ENCODE measurements at regions not wholly inside any gene's neighbourhood (a gene's known extent, or its start where the extent isn't known, plus 50 kb on each side); places are given as distances from the start of the nearest gene placed in this dataset.

DNA sequence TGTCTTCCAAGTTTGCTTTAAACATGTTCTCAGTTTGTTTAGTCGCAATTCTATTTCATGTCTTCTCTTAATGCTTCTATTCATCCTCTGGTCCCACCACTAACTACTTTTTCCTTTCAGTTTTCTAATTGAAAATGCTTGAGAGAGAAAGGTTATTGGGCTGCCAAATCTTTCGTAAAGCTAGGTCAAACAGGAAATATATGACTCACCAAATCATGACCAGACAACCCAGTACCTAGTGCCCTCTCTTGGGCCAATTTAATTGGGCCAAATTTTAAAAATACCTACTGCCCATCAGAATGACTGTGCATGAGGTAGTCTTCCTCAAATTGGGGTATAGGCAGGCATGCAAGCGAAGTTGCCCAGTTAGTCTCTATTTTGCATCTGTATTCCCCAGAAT is 295.4 kb upstream of the PBX1 start:
- no peak for DNase-seq (ENCODE audit: low spot score)

DNA sequence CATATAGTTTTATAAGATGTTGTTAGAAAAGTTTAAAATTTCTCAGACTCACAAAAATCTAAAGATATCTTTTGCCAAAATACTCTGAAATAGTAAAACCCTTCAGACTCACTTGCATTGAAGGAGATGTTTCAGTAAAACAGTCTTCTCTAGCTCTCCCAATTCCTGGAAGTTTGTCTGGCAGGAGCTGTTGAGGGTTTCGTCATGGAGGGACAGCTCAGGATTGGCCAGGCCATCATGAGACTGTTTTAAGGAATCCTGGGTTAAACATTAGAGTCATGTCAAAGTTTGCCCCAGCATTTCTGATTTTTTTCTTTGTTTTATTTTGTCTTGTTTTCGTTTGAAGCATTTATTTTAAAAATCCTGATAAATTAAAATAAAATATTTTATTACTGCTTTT is 293.8 kb upstream of the PBX1 start:
- no peak for DNase-seq (ENCODE audit: low spot score)

DNA sequence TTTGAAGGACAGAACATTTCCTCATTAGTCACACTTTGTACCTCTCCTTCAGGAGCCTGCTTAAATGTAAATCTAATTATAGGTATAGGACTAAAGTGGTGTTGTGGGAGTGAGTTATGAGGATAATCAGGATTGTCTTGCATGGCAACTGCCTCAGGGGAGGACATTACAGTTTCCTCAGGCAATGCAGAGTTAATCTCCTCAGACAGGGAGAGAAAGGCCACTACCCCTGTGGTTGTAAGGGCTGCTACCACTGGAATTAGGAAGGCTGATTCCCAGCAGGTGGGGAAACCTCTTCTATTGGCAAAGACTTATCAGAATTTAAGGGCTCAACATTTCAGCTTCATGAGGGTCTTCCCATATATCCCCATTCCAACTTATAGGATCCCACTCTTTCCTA is 286.8 kb upstream of the PBX1 start:
- no peak for DNase-seq (ENCODE audit: low spot score)

- DNase-seq (ENCODE audit: low spot score) = no peak
These were observed 262.8 kb upstream of the PBX1 start for GRCh38 chr1:164296172-164296571.

DNA sequence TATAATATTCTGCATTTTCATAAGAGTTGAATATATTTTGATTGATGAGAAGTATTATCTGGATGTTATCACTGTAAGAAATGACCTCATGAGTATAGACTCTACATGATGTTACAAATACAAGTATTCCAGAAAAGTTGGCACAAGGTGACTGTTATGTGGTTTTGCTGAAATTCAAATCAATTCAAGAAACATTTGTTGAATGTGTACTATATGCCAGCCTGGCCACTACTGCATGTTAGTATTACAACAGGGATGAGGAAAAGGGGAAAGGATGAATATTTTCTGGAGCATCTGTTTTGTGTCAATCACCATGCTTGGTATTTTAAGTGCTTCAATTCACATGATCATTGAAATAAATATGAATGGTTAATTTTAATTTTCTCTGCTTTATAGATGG is 250.9 kb upstream of the PBX1 start:
- no peak for DNase-seq (ENCODE audit: low spot score)

DNA sequence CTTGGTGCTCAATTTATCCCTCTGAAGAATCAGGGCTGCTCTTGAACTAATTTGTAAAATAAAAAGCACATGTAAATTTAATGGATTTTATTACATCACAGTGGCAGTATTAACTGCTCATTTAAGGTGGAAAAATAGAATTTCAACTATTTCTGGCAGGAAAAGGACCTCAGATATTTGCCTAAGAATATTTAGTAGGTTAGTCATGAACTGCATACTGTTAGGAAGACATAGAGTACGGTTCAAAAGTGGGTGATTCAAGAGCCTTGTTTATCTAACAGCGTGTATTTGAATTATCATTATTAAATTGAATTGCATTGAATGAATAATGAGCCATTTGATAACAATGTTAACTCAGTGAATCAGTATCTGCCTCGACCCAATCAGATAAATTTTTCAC is 248.8 kb upstream of the PBX1 start:
- DNase-seq (ENCODE audit: low spot score) = no peak

DNA sequence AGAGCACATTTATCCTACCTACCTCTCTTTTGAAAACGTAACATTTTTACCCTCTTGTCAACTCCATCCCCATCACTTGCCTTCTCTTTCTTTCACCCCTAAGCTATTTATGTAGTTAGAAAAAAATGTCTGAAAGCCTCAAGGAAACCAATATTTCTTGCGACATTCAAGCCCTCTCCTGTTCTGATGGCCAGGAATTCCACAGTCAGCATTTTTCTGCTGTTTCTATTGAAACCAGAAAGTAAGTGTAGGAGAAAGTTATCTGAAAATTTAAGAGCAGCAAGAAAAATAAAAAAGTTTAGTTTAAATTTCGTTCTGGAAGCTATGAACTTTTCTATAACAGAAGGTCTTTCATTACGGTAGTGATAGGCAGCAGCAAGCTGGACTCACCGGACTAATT is 247.6 kb upstream of the PBX1 start:
- DNase-seq (ENCODE audit: low spot score) = no peak

DNA sequence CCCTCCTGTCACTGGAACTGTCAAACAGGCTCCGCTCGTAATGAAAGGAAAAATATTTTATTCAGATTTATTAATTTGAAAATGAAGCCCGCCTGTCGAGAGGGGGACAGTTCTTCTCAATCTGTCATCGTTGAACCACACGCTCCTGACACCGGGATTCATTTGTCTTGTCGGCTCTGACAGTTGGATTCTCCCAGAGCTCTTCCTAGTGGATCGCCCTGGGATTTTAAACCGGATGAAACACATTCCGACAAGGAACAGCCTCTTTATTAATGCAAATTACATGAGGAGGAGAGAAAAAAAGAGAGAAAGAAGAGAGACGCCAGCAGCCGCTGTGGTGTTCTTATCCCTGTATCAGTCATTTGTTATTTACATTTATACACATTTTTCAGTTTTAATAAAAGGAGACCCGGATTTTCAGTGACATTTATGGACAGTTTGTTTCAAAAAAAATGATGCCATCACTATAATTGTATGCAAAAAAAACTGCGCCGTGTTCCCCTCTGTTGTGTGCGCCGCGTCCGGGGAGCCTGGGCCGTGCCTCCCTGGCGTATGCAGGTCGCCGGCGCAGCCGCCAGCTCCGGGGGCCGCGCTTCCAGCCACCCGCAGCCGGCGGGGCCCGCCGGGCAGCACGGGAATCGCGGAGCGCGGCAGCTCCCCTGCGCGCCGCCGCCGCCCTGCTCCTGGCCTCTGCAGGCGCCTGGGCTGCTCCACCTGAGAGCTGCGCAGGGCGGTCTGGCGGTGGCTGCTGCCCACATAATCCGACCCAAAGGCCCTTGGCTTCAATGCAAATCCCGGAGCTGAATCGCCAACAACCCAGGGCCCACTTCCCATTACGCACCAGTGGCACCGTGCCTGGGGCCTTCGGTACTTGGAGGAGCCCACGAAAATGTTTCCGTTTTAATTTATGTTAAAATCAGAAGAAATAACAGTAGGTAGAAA is 237.9 kb upstream of the PBX1 start:
- peak; percentile 2 for DNase-seq (ENCODE audit: low spot score)

DNA sequence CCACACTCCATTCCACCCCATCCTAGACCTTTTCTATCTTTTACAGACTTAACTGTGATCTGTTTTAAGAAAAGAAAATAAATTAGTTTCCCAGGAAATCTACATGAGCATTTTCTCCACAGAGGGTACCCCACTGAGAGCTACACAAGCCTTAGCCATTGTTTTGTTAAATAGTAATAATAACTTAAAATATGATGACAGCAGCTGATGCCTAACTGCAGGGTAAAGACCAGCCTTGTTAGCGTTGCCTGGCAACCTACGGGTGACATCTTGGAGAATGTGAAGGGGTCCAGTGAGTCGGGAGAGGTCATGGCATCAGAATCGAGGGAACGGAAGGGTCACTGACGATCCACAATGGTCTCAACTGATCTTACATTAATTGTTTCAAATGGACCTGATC is 233.2 kb upstream of the PBX1 start:
- DNase-seq (ENCODE audit: low spot score) = no peak

- no peak for DNase-seq (ENCODE audit: low spot score)
These were observed 225.6 kb upstream of the PBX1 start for GRCh38 chr1:164333387-164333786.

- DNase-seq (ENCODE audit: low spot score) = no peak
These were observed 221.6 kb upstream of the PBX1 start for GRCh38 chr1:164337394-164337793.

GRCh38 chr1:164337885-164338284 is 221.1 kb upstream of the PBX1 start:
- no peak for DNase-seq (ENCODE audit: low spot score)

- DNase-seq (ENCODE audit: low spot score) = no peak
These were observed 215.8 kb upstream of the PBX1 start for GRCh38 chr1:164343189-164343588.

DNA sequence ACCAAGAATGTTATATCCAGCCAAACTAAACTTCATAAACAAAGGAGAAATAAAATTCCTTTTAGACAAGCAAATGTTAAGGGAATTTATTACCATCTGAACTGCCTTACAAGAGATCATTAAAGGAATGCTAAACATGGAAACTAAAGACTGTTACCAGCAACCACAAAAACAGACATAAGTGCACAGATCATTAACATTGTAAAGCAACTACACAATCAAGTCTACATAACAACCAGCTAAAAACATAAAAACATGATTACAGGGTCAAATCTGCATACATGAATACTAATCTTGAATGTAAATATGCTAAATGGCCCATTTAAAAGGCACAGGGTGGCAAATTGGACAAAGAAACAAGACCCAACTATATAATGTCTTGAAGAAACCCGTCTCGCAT is 211.0 kb upstream of the PBX1 start:
- DNase-seq (ENCODE audit: low spot score) = no peak

DNA sequence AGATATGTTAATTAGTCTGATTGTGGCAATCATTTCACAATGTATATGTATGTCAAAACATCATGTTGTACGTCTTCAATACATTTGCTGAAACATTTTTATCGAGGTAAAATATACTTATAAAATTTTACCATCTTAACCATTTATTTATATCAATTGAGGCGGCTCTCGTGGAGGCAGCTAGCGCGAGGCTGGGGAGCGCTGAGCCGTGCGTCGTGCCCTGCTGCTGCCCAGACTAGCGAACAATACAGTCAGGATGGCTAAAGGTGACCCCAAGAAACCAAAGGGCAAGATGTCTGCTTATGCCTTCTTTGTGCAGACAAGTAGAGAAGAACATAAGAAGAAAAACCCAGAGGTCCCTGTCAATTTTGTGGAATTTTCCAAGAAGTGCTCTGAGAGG is 202.5 kb upstream of the PBX1 start:
- no peak for DNase-seq (ENCODE audit: low spot score)

DNA sequence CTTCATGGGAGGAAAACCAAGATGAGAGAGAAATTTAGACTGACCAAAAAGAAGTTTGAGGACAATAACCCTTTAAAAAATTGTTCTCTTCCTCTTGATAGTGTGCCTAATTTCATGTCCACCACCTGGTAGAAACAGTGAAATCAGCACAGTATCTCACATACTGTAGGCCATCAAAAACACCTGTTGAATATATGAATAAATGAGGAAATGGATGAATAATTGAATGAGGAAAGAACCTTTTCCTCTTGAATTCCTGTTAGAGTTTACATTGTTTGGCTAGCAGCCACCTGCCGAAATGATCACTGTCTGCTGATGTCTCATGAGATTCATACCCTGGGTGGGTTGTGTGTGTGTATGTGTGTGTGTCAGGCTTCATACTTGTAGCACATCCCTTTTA is 198.7 kb upstream of the PBX1 start:
- no peak for DNase-seq (ENCODE audit: low spot score)

DNA sequence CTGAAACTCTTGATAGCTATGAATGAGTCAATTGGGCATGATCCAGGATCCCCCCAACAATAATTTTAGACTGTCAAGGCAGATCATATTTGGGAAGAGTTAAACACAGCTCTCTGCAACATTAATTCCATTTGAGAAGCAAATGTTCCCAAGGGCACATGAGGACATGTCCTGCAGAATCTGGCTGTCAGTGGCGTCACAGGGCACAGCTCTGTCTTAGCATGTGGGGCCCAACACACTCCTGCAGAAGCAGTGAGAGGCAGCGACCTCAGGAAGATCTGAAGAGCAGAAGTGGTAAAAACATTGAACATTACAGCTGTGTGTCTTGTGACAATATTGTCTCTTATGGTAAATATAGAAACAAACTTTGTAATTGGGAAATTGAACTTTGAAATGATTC is 197.1 kb upstream of the PBX1 start:
- no peak for DNase-seq (ENCODE audit: low spot score)

DNA sequence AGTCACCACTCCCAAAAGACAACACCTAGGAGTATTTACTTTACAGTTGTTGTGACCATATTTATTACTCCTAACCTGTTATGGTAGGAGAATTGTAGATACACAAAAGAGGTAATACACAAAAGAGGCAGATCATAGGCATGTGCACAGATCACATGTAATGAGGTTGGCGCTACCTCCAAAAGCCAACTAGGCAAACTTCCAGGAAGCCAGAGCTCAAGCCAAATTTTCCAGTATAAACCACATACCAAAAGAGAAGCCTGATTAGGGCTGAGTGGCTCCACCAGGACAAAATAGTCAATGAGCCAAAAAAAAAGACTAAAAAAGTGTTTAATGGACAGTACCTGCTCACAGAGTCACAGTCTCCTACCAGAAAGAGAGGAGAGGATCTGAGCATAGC is 195.0 kb upstream of the PBX1 start:
- DNase-seq (ENCODE audit: low spot score) = no peak

- DNase-seq (ENCODE audit: low spot score) = no peak
These were observed 193.0 kb upstream of the PBX1 start for GRCh38 chr1:164366014-164366413.

- no peak for DNase-seq (ENCODE audit: low spot score)
These were observed 189.2 kb upstream of the PBX1 start for GRCh38 chr1:164369698-164370365.

- DNase-seq (ENCODE audit: low spot score) = no peak
These were observed 178.1 kb upstream of the PBX1 start for GRCh38 chr1:164380893-164381292.

GRCh38 chr1:164382384-164382783 is 176.6 kb upstream of the PBX1 start:
- DNase-seq (ENCODE audit: low spot score) = no peak

DNA sequence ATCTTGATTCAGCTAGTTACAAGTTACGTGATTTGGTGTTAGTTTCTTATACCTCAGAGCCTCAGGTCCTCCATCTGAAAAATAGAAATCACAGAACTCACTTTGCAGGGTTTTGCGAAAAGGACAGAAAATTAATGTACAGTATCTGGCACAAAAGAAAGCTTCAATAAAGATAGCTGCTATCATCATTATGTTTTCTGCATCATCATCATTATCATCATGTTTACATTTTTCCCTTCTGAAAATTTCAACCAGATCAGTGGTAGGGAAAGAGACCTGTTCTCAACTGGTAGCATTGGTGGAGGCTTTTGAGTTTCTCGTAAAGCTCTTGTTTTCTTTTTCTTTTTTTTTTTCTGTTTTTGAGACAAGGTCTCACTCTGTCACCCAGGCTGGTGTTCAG is 174.7 kb upstream of the PBX1 start:
- DNase-seq (ENCODE audit: low spot score) = no peak

All from SK-N-DZ (cell line).